ENCODE measurements at regions not wholly inside any gene's neighbourhood (a gene's known extent, or its start where the extent isn't known, plus 50 kb on each side); places are given as distances from the start of the nearest gene placed in this dataset.

- no peak for TF ChIP-seq CTCF (IDR thresholded peaks at IDR 0.05; ENCODE audit: poor library complexity)
- no peak for TF ChIP-seq EZH2 (IDR thresholded peaks at IDR 0.05; ENCODE audit: borderline replicate concordance)
- no peak for TF ChIP-seq EZH2phosphoT487 (IDR thresholded peaks at IDR 0.05; ENCODE audit: low read depth, severe bottlenecking, unreplicated experiment)
These were observed 363.2 kb downstream of the REEP3 start for GRCh38 chr10:63884426-63884825.

All from hepatocyte (in vitro differentiated cells).